IMR-90 (cell line): ENCODE measurements at regions not wholly inside any gene's neighbourhood (a gene's known extent, or its start where the extent isn't known, plus 50 kb on each side); places are given as distances from the start of the nearest gene placed in this dataset.

Experiments
- ATAC-seq: fragments of 200-7000 bp; cut with Tn5 transposase; 2 replicates; pipeline ENCODE4 v1.9.1; 2020; ENCODE audit warnings: low read depth, mild to moderate bottlenecking, moderate library complexity
- BruUV-seq: library from RNA; stranded (reverse); fragments of 400-500 nt; replicated peaks from 2 replicates; lab custom pipeline; 2021; lab: Mats Ljungman, UMichigan
- CTCF ChIA-PET: fragments of 300-600 bp; formaldehyde crosslinking; extraction: SDS; loops from one replicate; lab custom pipeline; 2021; ENCODE audit warnings: antibody characterized with exemption; lab: Yijun Ruan, JAX
- POLR2A ChIA-PET: fragments of 300-600 bp; sonication (Branson Sonifier 250); formaldehyde crosslinking; loops from one replicate; lab custom pipeline; 2022; ENCODE audit warnings: antibody characterized with exemption; ENCODE audit not compliant: unreplicated experiment; lab: Charles Lee
- DNase-seq: peaks from one replicate; pipeline ENCODE4 v3.0.0; 2013
- H2AFZ ChIP-seq: replicated peaks from 2 replicates; pipeline ENCODE3; 2013; ENCODE audit warnings: low read length, mild to moderate bottlenecking; ENCODE audit not compliant: poor library complexity
- H2AK5ac ChIP-seq: 2 replicates; pipeline ENCODE4 v1.6.1; 2013; ENCODE audit warnings: low read depth, low read length, inconsistent platforms
- H2AK9ac ChIP-seq: replicated peaks from 2 replicates; pipeline ENCODE3; 2013; ENCODE audit warnings: mild to moderate bottlenecking, low read depth, low read length, moderate library complexity; ENCODE audit not compliant: poor library complexity
- H2BK120ac ChIP-seq: 2 replicates; pipeline ENCODE4 v1.6.1; 2013; ENCODE audit warnings: low read depth, low read length, inconsistent platforms
- H2BK15ac ChIP-seq: 3 replicates; pipeline ENCODE4 v1.6.1; 2013; ENCODE audit warnings: low read depth, low read length, inconsistent platforms
- H2BK20ac ChIP-seq: 2 replicates; pipeline ENCODE4 v1.6.1; 2013; ENCODE audit warnings: low read depth, mild to moderate bottlenecking, inconsistent platforms, low read length, moderate library complexity
- H2BK5ac ChIP-seq: 2 replicates; pipeline ENCODE4 v1.6.1; 2013; ENCODE audit warnings: mild to moderate bottlenecking, low read depth, low read length, inconsistent platforms; ENCODE audit not compliant: poor library complexity, severe bottlenecking
- H3K14ac ChIP-seq: replicated peaks from 2 replicates; pipeline ENCODE4 v1.6.1; 2013; ENCODE audit warnings: low read depth, low read length, inconsistent platforms
- H3K18ac ChIP-seq: 2 replicates; pipeline ENCODE4 v1.6.1; 2013; ENCODE audit warnings: low read depth, low read length, control low read depth
- H3K23ac ChIP-seq: 2 replicates; pipeline ENCODE4 v1.6.1; 2013; ENCODE audit warnings: low read depth, low read length, inconsistent platforms
- H3K27ac ChIP-seq: 2 replicates; pipeline ENCODE4 v1.5.1; 2013; ENCODE audit warnings: mild to moderate bottlenecking, control low read depth, low read length; ENCODE audit not compliant: insufficient read depth
- H3K27me3 ChIP-seq: 2 replicates; pipeline ENCODE4 v1.6.1; 2013; ENCODE audit warnings: low read length; ENCODE audit not compliant: control insufficient read depth, insufficient read depth
- H3K36me3 ChIP-seq: 2 replicates; pipeline ENCODE4 v1.6.1; 2013; ENCODE audit warnings: low read length, mixed read lengths; ENCODE audit not compliant: control insufficient read depth, insufficient read depth
- H3K4ac ChIP-seq: 2 replicates; pipeline ENCODE4 v1.6.1; 2013; ENCODE audit warnings: low read depth, low read length, inconsistent platforms
- H3K4me1 ChIP-seq: 2 replicates; pipeline ENCODE4 v1.6.1; 2013; ENCODE audit warnings: low read length, mixed read lengths; ENCODE audit not compliant: control insufficient read depth, insufficient read depth
- H3K4me2 ChIP-seq: 2 replicates; pipeline ENCODE4 v1.6.1; 2013; ENCODE audit warnings: low read depth, mild to moderate bottlenecking, control low read depth, low read length, moderate library complexity
- H3K4me3 ChIP-seq: 2 replicates; pipeline ENCODE4 v1.5.1; 2013; ENCODE audit warnings: low read depth, mild to moderate bottlenecking, control low read depth, low read length, moderate library complexity; ENCODE audit not compliant: insufficient read depth
- H3K56ac ChIP-seq: 2 replicates; pipeline ENCODE4 v1.6.1; 2013; ENCODE audit warnings: low read length, inconsistent platforms; ENCODE audit not compliant: insufficient read depth; ENCODE audit errors: extremely low read depth
- H3K79me1 ChIP-seq, 2 experiments: 2 replicates each; pipeline ENCODE4 v1.6.1; 2013; ENCODE audit warnings: low read length in 2 of 2, inconsistent platforms in 1 of 2, low read depth in 1 of 2
- H3K9ac ChIP-seq: 2 replicates; pipeline ENCODE4 v1.6.1; 2013; ENCODE audit warnings: low read depth, low read length, control low read depth
- H3K9me1 ChIP-seq: 2 replicates; pipeline ENCODE4 v1.6.1; 2013; ENCODE audit warnings: low read length, inconsistent platforms; ENCODE audit not compliant: insufficient read depth
- H3K9me3 ChIP-seq: 2 replicates; pipeline ENCODE4 v1.6.1; 2013; ENCODE audit warnings: low read length; ENCODE audit not compliant: control insufficient read depth, insufficient read depth
- H4K20me1 ChIP-seq: 2 replicates; pipeline ENCODE4 v1.6.1; 2013; ENCODE audit warnings: low read length, inconsistent platforms; ENCODE audit not compliant: insufficient read depth
- H4K5ac ChIP-seq: 2 replicates; pipeline ENCODE4 v1.6.1; 2013; ENCODE audit warnings: mild to moderate bottlenecking, low read depth, low read length, control low read depth
- H4K8ac ChIP-seq, 2 experiments: 2 replicates each; pipeline ENCODE4 v1.6.1; 2013; ENCODE audit warnings: low read depth in 2 of 2, low read length in 2 of 2, control low read depth in 1 of 2, inconsistent platforms in 1 of 2
- H4K91ac ChIP-seq: 2 replicates; pipeline ENCODE4 v1.6.1; 2013; ENCODE audit warnings: low read depth, low read length, inconsistent platforms; ENCODE audit not compliant: insufficient read depth
- BHLHE40 ChIP-seq: fragments of 150-350 bp; IDR thresholded peaks from 2 replicates; pipeline ENCODE4 v1.6.1; 2016; ENCODE audit warnings: mild to moderate bottlenecking, low read depth, low read length
- CEBPB ChIP-seq: IDR thresholded peaks from 2 replicates; pipeline ENCODE4 v1.6.1; 2012; ENCODE audit warnings: low read depth, low read length, improper control_type of control experiment
- CHD1 ChIP-seq: IDR thresholded peaks from 2 replicates; pipeline ENCODE4 v1.6.1; 2012; ENCODE audit warnings: low read depth, low read length, improper control_type of control experiment
- CTCF ChIP-seq: conservative IDR thresholded peaks from 2 replicates; pipeline ENCODE4 v1.5.1; 2012; ENCODE audit warnings: mild to moderate bottlenecking, low read depth, low read length, improper control_type of control experiment
- ELK1 ChIP-seq: fragments of 150-350 bp; IDR thresholded peaks from 2 replicates; pipeline ENCODE4 v1.6.1; 2016; ENCODE audit warnings: low read depth, mild to moderate bottlenecking, low read length, moderate library complexity, borderline replicate concordance
- FOS ChIP-seq: fragments of 150-350 bp; IDR thresholded peaks from 2 replicates; pipeline ENCODE4 v1.6.1; 2016; ENCODE audit warnings: low read depth, low read length
- MAFK ChIP-seq: IDR thresholded peaks from 2 replicates; pipeline ENCODE4 v1.6.1; 2012; ENCODE audit warnings: low read depth, low read length, improper control_type of control experiment
- MAZ ChIP-seq: IDR thresholded peaks from 2 replicates; pipeline ENCODE4 v1.6.1; 2012; ENCODE audit warnings: low read depth, mild to moderate bottlenecking, low read length, improper control_type of control experiment, moderate library complexity, borderline replicate concordance
- MXI1 ChIP-seq: IDR thresholded peaks from 2 replicates; pipeline ENCODE4 v1.6.1; 2012; ENCODE audit warnings: low read depth, mild to moderate bottlenecking, low read length, moderate library complexity, borderline replicate concordance
- NFE2L2 ChIP-seq: fragments of 150-350 bp; IDR thresholded peaks from 2 replicates; pipeline ENCODE4 v1.6.1; 2016; ENCODE audit warnings: low read depth, mild to moderate bottlenecking, low read length
- POLR2A ChIP-seq: IDR thresholded peaks from 2 replicates; pipeline ENCODE4 v1.6.1; 2012; ENCODE audit warnings: mild to moderate bottlenecking, low read depth, low read length
- RAD21 ChIP-seq: IDR thresholded peaks from 2 replicates; pipeline ENCODE4 v1.6.1; 2012; ENCODE audit warnings: low read length, improper control_type of control experiment
- RCOR1 ChIP-seq: IDR thresholded peaks from 2 replicates; pipeline ENCODE4 v1.6.1; 2012; ENCODE audit warnings: mild to moderate bottlenecking, low read length, improper control_type of control experiment; ENCODE audit not compliant: insufficient replicate concordance
- RFX5 ChIP-seq: IDR thresholded peaks from 2 replicates; pipeline ENCODE4 v1.8.0; 2012; ENCODE audit warnings: low read depth, mild to moderate bottlenecking, low read length, moderate library complexity
- SMC3 ChIP-seq: fragments of 150-350 bp; IDR thresholded peaks from 2 replicates; pipeline ENCODE4 v1.6.1; 2016; ENCODE audit warnings: low read depth, mild to moderate bottlenecking, antibody characterized with exemption, low read length, moderate library complexity
- USF2 ChIP-seq: fragments of 150-350 bp; IDR thresholded peaks from 2 replicates; pipeline ENCODE4 v1.6.1; 2017; ENCODE audit warnings: mild to moderate bottlenecking, antibody characterized with exemption, low read length, low read depth
- WGBS, 2 experiments: methylation state at CpG; one replicate each; pipeline versions ENCODE4 v1.1.5 to v1.1.7; 2013; ENCODE audit warnings: missing lambda C conversion rate in 2 of 2; ENCODE audit not compliant: insufficient read length in 1 of 2; ENCODE audit errors: extremely low coverage in 2 of 2; 5-methylcytosine and 5-hydroxymethylcytosine counted together
- dilution Hi-C: fragments of 300-500 bp; cut with HindIII; formaldehyde crosslinking; loops from one replicate; pipeline ENCODE4 v1.14.3; 2018; ENCODE audit warnings: low sequenced_read_pairs; ENCODE audit not compliant: unreplicated experiment
- in situ Hi-C: fragments of 300-500 bp; cut with MboI; formaldehyde crosslinking; loops from 3 replicates; pipeline ENCODE4 v1.14.3; 2019; ENCODE audit warnings: low sequenced_read_pairs, inconsistent platforms, mixed read lengths
- intact Hi-C: fragments of 100-400 bp; cut with micrococcal nuclease; formaldehyde crosslinking; loops from 2 replicates; pipeline ENCODE4 v1.10.0; 2022

- Histone ChIP-seq H3K4me1 (peaks cover 6% of the 10 kb centered on the region), H3K36me3 (peaks cover 19% of the 10 kb centered on the region), H2BK120ac (no peak overlapping the region), H4K20me1 (peaks cover 35% of the 10 kb centered on the region; the same call in 1 of the 2 replicates), H2BK20ac (no peak overlapping the region), H4K5ac (no peak overlapping the region), H3K9me3 (no peaks in the 10 kb centered on the region), H3K9me1 (peaks cover 30% of the 10 kb centered on the region), H2AFZ (no peak overlapping the region), H3K27ac (no peak overlapping the region), H3K18ac (no peak overlapping the region), H3K4me3 (no peak overlapping the region), H2AK5ac (peak overlapping the region; percentile 56; the same call in 1 of the 2 replicates), H2BK5ac (no peak overlapping the region), H3K79me1 (peaks cover 38 to 77% of the 10 kb centered on the region in 2 experiments), H2BK15ac (no peak overlapping the region), H4K91ac (no peak overlapping the region), H3K56ac (no peak overlapping the region), H3K4ac (no peak overlapping the region), H4K8ac (no peak overlapping the region), H2AK9ac (no peak overlapping the region), H3K4me2 (no peak overlapping the region), H3K27me3 (no peaks in the 10 kb centered on the region), H3K9ac (no peak overlapping the region), H3K23ac (no peak overlapping the region), H3K14ac (no peak overlapping the region)
- no CpG with 5 or more reads among the region's 2 CpGs for WGBS, 2 experiments
- in situ Hi-C loops: no loop called here
- no TSS peak for BruUV-seq
- POLR2A ChIA-PET: no interaction called here
- CTCF ChIA-PET: no interaction called here
- intact Hi-C loops: no loop called here
- ATAC-seq: no peak
- dilution Hi-C loops: no loop called here
- no peak for TF ChIP-seq MAZ
- TF ChIP-seq POLR2A: no peak
- no peak for TF ChIP-seq CHD1
- TF ChIP-seq ELK1: no peak
- TF ChIP-seq RFX5: no peak
- TF ChIP-seq MAFK: no peak
- no peak for TF ChIP-seq BHLHE40
- no peak for TF ChIP-seq FOS
- TF ChIP-seq NFE2L2: no peak
- TF ChIP-seq CEBPB: no peak
- TF ChIP-seq RAD21: no peak
- no peak for TF ChIP-seq MXI1
- no peak for TF ChIP-seq SMC3
- no peak for TF ChIP-seq USF2
- no peak for TF ChIP-seq RCOR1
- no peak for TF ChIP-seq CTCF
- no peak for DNase-seq
Observed at GRCh38 chr20:19950042-19950441, 67.1 kb upstream of the NAA20 start.
